Breast epithelium (tissue), 3 donors: ENCODE measurements at regions not wholly inside any gene's neighbourhood (a gene's known extent, or its start where the extent isn't known, plus 50 kb on each side); places are given as distances from the start of the nearest gene placed in this dataset.

Experiments
- POLR2A ChIP-seq: fragments of 450-650 bp; IDR thresholded peaks from one replicate; pipeline ENCODE4 v1.6.1; 2016; ENCODE audit warnings: antibody characterized with exemption, mild to moderate bottlenecking, moderate library complexity
- POLR2AphosphoS5 ChIP-seq, 3 donors: sonication (generic); formaldehyde crosslinking; IDR thresholded peaks; one replicate each; pipeline ENCODE4 v1.6.1; 2017; ENCODE audit warnings: antibody characterized with exemption in 3 of 3
- TF ChIP-seq, protein P1 (sequence below), 3 donors: fragments of 450-650 bp; IDR thresholded peaks; one replicate each; pipeline ENCODE4 v1.5.1; 2016 to 2017; ENCODE audit warnings: antibody characterized with exemption in 3 of 3, mild to moderate bottlenecking in 3 of 3, moderate library complexity in 3 of 3

- TF ChIP-seq, protein P1, sequence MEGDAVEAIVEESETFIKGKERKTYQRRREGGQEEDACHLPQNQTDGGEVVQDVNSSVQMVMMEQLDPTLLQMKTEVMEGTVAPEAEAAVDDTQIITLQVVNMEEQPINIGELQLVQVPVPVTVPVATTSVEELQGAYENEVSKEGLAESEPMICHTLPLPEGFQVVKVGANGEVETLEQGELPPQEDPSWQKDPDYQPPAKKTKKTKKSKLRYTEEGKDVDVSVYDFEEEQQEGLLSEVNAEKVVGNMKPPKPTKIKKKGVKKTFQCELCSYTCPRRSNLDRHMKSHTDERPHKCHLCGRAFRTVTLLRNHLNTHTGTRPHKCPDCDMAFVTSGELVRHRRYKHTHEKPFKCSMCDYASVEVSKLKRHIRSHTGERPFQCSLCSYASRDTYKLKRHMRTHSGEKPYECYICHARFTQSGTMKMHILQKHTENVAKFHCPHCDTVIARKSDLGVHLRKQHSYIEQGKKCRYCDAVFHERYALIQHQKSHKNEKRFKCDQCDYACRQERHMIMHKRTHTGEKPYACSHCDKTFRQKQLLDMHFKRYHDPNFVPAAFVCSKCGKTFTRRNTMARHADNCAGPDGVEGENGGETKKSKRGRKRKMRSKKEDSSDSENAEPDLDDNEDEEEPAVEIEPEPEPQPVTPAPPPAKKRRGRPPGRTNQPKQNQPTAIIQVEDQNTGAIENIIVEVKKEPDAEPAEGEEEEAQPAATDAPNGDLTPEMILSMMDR (IDR thresholded peaks at IDR 0.05): no peak
- TF ChIP-seq POLR2AphosphoS5 (IDR thresholded peaks at IDR 0.05) (no peak), POLR2A (no peak)
Observed at GRCh38 chr5:168085261-168086031, 206.0 kb upstream of the WWC1 start.
